ENCODE measurements at regions not wholly inside any gene's neighbourhood (a gene's known extent, or its start where the extent isn't known, plus 50 kb on each side); places are given as distances from the start of the nearest gene placed in this dataset.

- H3K4me1 Mint-ChIP-seq, result peaks cover 4% of the 10 kb centered on the region
- H3K27me3 Mint-ChIP-seq (ENCODE audit: low read depth), result peaks cover 6% of the 10 kb centered on the region
- peaks cover 2% of the 10 kb centered on the region for H3K36me3 Mint-ChIP-seq (ENCODE audit: low read depth)
- no peak overlapping the region for H3K4me3 Mint-ChIP-seq
- peaks cover 19% of the 10 kb centered on the region for H3K9me3 Mint-ChIP-seq
- no peak for DNase-seq (ENCODE audit: low read depth, low spot score)
- no peak for TF ChIP-seq CTCF (conservative IDR thresholded peaks at IDR 0.05)
- H3K27ac Mint-ChIP-seq (ENCODE audit: unreplicated experiment), result no peak overlapping the region
Observed at GRCh38 chr3:187927565-187927964, 182.3 kb upstream of the BCL6 start.

GRCh38 chr3:187929112-187929816 lies 184.0 kb upstream of the BCL6 start:
- no peak for DNase-seq (ENCODE audit: low read depth, low spot score)
- Mint-ChIP-seq H3K9me3 (peaks cover 14% of the 10 kb centered on the region), H3K4me3 (no peak overlapping the region), H3K27me3 (ENCODE audit: low read depth) (no peaks in the 10 kb centered on the region), H3K4me1 (peaks cover 4% of the 10 kb centered on the region), H3K36me3 (ENCODE audit: low read depth) (no peaks in the 10 kb centered on the region), H3K27ac (ENCODE audit: unreplicated experiment) (no peak overlapping the region)
- TF ChIP-seq CTCF (conservative IDR thresholded peaks at IDR 0.05), result no peak

GRCh38 chr3:187930021-187930420 lies 184.8 kb upstream of the BCL6 start:
- no peak for DNase-seq (ENCODE audit: low read depth, low spot score)
- H3K36me3 Mint-ChIP-seq (ENCODE audit: low read depth), result no peaks in the 10 kb centered on the region
- H3K9me3 Mint-ChIP-seq, result peaks cover 11% of the 10 kb centered on the region
- peaks cover 4% of the 10 kb centered on the region for H3K4me1 Mint-ChIP-seq
- no peaks in the 10 kb centered on the region for H3K27me3 Mint-ChIP-seq (ENCODE audit: low read depth)
- H3K27ac Mint-ChIP-seq (ENCODE audit: unreplicated experiment), result no peak overlapping the region
- TF ChIP-seq CTCF (conservative IDR thresholded peaks at IDR 0.05), result no peak
- no peak overlapping the region for H3K4me3 Mint-ChIP-seq

- Mint-ChIP-seq H3K36me3 (ENCODE audit: low read depth) (no peaks in the 10 kb centered on the region), H3K27me3 (ENCODE audit: low read depth) (no peaks in the 10 kb centered on the region), H3K9me3 (peaks cover 5% of the 10 kb centered on the region), H3K4me3 (no peak overlapping the region), H3K4me1 (peaks cover 4% of the 10 kb centered on the region), H3K27ac (ENCODE audit: unreplicated experiment) (no peak overlapping the region)
- no peak for DNase-seq (ENCODE audit: low read depth, low spot score)
- no peak for TF ChIP-seq CTCF (conservative IDR thresholded peaks at IDR 0.05)
Observed at GRCh38 chr3:187931101-187931500, 185.8 kb upstream of the BCL6 start.

GRCh38 chr3:187931770-187932278 lies 186.6 kb upstream of the BCL6 start:
- Mint-ChIP-seq H3K36me3 (ENCODE audit: low read depth) (no peaks in the 10 kb centered on the region), H3K4me3 (no peak overlapping the region), H3K4me1 (peaks cover 4% of the 10 kb centered on the region), H3K27me3 (ENCODE audit: low read depth) (no peaks in the 10 kb centered on the region), H3K27ac (ENCODE audit: unreplicated experiment) (no peak overlapping the region), H3K9me3 (peaks cover 4% of the 10 kb centered on the region)
- no peak for DNase-seq (ENCODE audit: low read depth, low spot score)
- no peak for TF ChIP-seq CTCF (conservative IDR thresholded peaks at IDR 0.05)

Data from neural crest cell (in vitro differentiated cells).